HFFc6 (cell line): ENCODE measurements at regions not wholly inside any gene's neighbourhood (a gene's known extent, or its start where the extent isn't known, plus 50 kb on each side); places are given as distances from the start of the nearest gene placed in this dataset.

Experiments used
- DNase-seq: peaks from one replicate; pipeline ENCODE4 v3.0.0-alpha.2; 2018
- H3K27ac Mint-ChIP-seq: 2 replicates; pipeline ENCODE4 v1.8.0; 2020; ENCODE audit warnings: mild to moderate bottlenecking, mixed read lengths
- H3K27me3 Mint-ChIP-seq: 2 replicates; pipeline ENCODE4 v1.8.0; 2021; ENCODE audit warnings: mild to moderate bottlenecking, moderate library complexity, mixed read lengths; ENCODE audit not compliant: insufficient read depth
- H3K36me3 Mint-ChIP-seq: 2 replicates; pipeline ENCODE4 v1.8.0; 2021; ENCODE audit warnings: low read depth, mixed read lengths
- H3K4me1 Mint-ChIP-seq: 2 replicates; pipeline ENCODE4 v1.8.0; 2020; ENCODE audit warnings: low read depth, mixed read lengths
- H3K4me3 Mint-ChIP-seq: 2 replicates; pipeline ENCODE4 v1.8.0; 2020; ENCODE audit warnings: mild to moderate bottlenecking, moderate library complexity, mixed read lengths
- H3K9me3 Mint-ChIP-seq: 2 replicates; pipeline ENCODE4 v1.8.0; 2020; ENCODE audit warnings: mild to moderate bottlenecking, mixed read lengths
- CTCF ChIP-seq: fragments of 200-600 bp; sonication (generic); IDR thresholded peaks from 2 replicates; pipeline ENCODE4 v1.5.0; 2021; ENCODE audit warnings: antibody characterized with exemption, mild to moderate bottlenecking

GRCh38 chr6:137685798-137686375 lies 181.2 kb upstream of the TNFAIP3 start:
- TF ChIP-seq CTCF: no peak
- DNase-seq: no peak
- Mint-ChIP-seq H3K27me3 (peaks cover 5% of the 10 kb centered on the region; the same call in 1 of the 2 replicates), H3K4me3 (no peak overlapping the region), H3K4me1 (peaks cover 2% of the 10 kb centered on the region; the same call in 1 of the 2 replicates), H3K36me3 (no peaks in the 10 kb centered on the region), H3K27ac (no peak overlapping the region), H3K9me3 (no peaks in the 10 kb centered on the region)

DNA sequence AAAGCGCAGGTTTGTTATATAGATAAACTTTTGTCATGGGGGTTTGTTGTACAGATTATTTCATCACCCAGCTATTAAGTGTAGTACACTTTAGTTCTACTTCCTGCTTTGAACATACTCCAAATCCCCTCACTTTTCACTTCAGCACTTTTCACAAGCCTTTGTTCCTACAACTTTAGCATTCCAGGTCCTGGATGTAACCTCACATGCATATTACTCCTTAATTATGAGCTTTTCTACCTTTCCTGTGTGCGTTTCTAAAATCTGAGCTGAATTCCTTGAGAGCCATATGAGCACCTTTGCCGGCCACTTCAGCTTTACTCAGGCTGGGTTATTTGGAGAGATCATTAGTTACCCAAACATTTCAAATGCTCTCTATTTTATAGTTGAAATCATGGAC lies 179.2 kb upstream of the TNFAIP3 start:
- DNase-seq: no peak
- no peak overlapping the region for H3K4me3 Mint-ChIP-seq
- H3K27me3 Mint-ChIP-seq: peaks cover 4% of the 10 kb centered on the region; the same call in 1 of the 2 replicates
- H3K9me3 Mint-ChIP-seq: no peaks in the 10 kb centered on the region
- no peak for TF ChIP-seq CTCF
- no peaks in the 10 kb centered on the region for H3K36me3 Mint-ChIP-seq
- no peaks in the 10 kb centered on the region; the same call in 1 of the 2 replicates for H3K4me1 Mint-ChIP-seq
- H3K27ac Mint-ChIP-seq: no peak overlapping the region

DNA sequence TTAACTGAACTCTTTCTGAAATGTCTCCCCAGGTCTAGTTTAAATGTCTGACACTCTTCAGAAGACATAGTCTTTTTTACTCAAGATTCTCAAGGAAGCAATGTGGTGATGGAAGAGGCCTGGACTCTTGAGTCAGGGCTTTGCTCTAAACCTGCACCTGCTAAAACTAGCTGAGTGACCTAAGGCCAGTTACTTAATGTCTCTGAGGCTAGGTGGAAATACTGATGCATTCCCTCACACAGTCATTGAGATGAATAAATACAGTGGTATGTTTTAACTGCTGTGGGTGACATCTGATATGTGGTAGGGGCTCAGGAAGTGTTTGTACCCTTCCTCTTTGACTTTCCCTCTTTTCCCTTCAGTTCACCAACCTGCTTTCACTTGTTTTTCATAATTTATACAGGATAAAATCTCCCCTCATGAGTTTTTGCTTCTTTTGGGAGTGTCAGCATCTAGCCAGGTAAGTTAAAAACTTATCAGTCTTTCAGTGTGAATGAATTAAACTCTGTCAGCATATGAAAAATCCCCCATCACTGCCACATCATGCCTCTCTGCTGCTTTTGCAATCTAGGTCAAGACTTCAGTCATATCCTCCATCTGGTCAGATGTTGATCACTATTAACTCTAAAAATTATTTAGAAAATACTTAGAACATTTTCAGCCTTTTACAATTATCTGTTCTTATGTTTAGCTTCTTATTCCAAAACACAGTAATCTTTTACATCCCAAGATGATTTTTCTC lies 178.7 kb upstream of the TNFAIP3 start:
- H3K4me1 Mint-ChIP-seq: no peaks in the 10 kb centered on the region; the same call in 1 of the 2 replicates
- H3K27me3 Mint-ChIP-seq: peaks cover 4% of the 10 kb centered on the region; the same call in 1 of the 2 replicates
- no peaks in the 10 kb centered on the region for H3K9me3 Mint-ChIP-seq
- no peak overlapping the region for H3K27ac Mint-ChIP-seq
- H3K36me3 Mint-ChIP-seq: no peaks in the 10 kb centered on the region
- no peak for DNase-seq
- no peak overlapping the region for H3K4me3 Mint-ChIP-seq
- TF ChIP-seq CTCF: no peak

- Mint-ChIP-seq H3K36me3 (no peaks in the 10 kb centered on the region), H3K27ac (no peak overlapping the region), H3K4me3 (no peak overlapping the region), H3K27me3 (peaks cover 4% of the 10 kb centered on the region; the same call in 1 of the 2 replicates), H3K9me3 (no peaks in the 10 kb centered on the region), H3K4me1 (no peaks in the 10 kb centered on the region; the same call in 1 of the 2 replicates)
- no peak for TF ChIP-seq CTCF
- no peak for DNase-seq
These were observed 177.7 kb upstream of the TNFAIP3 start for GRCh38 chr6:137689377-137689776.

DNA sequence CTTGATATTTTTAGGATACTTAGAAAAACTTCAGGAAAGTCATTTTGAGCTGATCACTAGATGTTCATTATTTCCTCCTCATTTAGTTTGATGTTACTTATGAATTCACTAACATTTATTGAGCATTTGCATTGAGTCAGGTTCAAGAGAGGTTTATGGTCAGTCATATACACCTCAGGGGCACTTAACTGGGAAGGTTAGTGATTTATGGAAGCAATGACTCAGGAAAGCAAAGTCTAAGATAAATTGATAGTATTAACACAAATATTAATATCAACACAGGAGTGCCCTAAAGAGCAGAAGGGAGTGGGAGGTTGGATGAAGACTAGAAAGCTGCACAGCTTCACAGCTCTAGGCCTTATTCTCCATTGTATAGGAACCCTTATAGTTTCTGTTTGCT lies 177.0 kb upstream of the TNFAIP3 start:
- H3K36me3 Mint-ChIP-seq: no peaks in the 10 kb centered on the region
- H3K27ac Mint-ChIP-seq: no peak overlapping the region
- no peaks in the 10 kb centered on the region for H3K9me3 Mint-ChIP-seq
- TF ChIP-seq CTCF: no peak
- DNase-seq: no peak
- peaks cover 4% of the 10 kb centered on the region; the same call in 1 of the 2 replicates for H3K27me3 Mint-ChIP-seq
- no peaks in the 10 kb centered on the region; the same call in 1 of the 2 replicates for H3K4me1 Mint-ChIP-seq
- no peak overlapping the region for H3K4me3 Mint-ChIP-seq
